Hepatocyte (in vitro differentiated cells): ENCODE measurements at regions not wholly inside any gene's neighbourhood (a gene's known extent, or its start where the extent isn't known, plus 50 kb on each side); places are given as distances from the start of the nearest gene placed in this dataset.

Source experiments
- CTCF ChIP-seq: fragments of 200-600 bp; sonication (generic); IDR thresholded peaks from 2 replicates; pipeline ENCODE4 v1.5.1; 2016; ENCODE audit warnings: antibody characterized with exemption, mild to moderate bottlenecking; ENCODE audit not compliant: poor library complexity
- EZH2 ChIP-seq: fragments of 200-600 bp; sonication (generic); IDR thresholded peaks from 2 replicates; pipeline ENCODE4 v1.6.1; 2016; ENCODE audit warnings: antibody characterized with exemption, mild to moderate bottlenecking, borderline replicate concordance
- EZH2phosphoT487 ChIP-seq: fragments of 200-600 bp; sonication (generic); IDR thresholded peaks from one replicate; pipeline ENCODE4 v1.6.1; 2018; ENCODE audit warnings: antibody characterized with exemption, mild to moderate bottlenecking, low read depth, moderate library complexity; ENCODE audit not compliant: unreplicated experiment, severe bottlenecking

DNA sequence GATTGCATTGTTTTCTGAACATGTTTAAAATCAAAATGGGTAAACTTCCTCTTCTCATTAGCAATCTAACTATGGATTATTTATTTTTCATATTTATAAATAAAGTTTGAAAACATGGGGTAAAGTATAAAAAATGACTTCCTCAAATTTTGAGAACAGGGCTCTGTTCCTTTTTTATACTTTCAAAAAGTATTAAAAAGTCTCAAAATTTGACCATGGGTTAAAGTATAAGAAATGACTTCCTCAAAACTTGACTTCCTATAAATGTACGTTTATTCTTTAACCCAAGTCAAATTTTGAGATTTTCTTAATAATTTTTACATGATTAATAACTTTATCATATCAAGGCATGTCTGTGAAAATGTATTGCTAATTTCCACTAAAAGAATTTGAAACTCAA is 512.4 kb downstream of the GALR1 start:
- TF ChIP-seq CTCF (no peak), EZH2 (no peak), EZH2phosphoT487 (no peak)
